DND-41 (cell line): ENCODE measurements at regions not wholly inside any gene's neighbourhood (a gene's known extent, or its start where the extent isn't known, plus 50 kb on each side); places are given as distances from the start of the nearest gene placed in this dataset.

Experiments used
- EZH2 ChIP-seq: IDR thresholded peaks from 3 replicates; pipeline ENCODE4 v1.6.1; 2012; ENCODE audit warnings: borderline replicate concordance, low read depth, mild to moderate bottlenecking, moderate library complexity, low read length, inconsistent platforms; ENCODE audit not compliant: severe bottlenecking
- TF ChIP-seq, protein P1 (sequence below): IDR thresholded peaks from 2 replicates; pipeline ENCODE4 v1.5.1; 2012; ENCODE audit warnings: borderline replicate concordance, low read length, moderate library complexity, mild to moderate bottlenecking; ENCODE audit not compliant: poor library complexity, severe bottlenecking; ENCODE audit errors: extremely low read depth

DNA sequence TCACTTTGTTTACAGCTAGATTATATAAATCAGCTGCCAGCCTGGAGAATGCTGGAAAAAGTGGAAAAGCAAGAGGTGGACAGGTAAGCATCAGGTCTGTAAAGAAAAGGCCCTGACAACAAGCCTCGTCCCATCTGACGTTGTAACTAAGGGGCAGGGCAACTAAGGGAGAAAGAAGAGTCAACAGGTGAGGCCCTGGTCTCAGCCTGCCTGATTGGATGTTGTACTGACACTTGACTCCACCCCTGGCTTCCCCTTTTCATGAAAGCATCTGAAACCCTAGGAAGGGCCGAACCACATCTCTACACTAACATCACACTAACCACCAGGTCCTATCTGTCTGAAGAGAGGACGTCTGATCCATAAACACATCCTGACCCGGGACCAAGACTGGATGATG is 357.6 kb upstream of the CFAP20DC start:
- TF ChIP-seq, protein P1, sequence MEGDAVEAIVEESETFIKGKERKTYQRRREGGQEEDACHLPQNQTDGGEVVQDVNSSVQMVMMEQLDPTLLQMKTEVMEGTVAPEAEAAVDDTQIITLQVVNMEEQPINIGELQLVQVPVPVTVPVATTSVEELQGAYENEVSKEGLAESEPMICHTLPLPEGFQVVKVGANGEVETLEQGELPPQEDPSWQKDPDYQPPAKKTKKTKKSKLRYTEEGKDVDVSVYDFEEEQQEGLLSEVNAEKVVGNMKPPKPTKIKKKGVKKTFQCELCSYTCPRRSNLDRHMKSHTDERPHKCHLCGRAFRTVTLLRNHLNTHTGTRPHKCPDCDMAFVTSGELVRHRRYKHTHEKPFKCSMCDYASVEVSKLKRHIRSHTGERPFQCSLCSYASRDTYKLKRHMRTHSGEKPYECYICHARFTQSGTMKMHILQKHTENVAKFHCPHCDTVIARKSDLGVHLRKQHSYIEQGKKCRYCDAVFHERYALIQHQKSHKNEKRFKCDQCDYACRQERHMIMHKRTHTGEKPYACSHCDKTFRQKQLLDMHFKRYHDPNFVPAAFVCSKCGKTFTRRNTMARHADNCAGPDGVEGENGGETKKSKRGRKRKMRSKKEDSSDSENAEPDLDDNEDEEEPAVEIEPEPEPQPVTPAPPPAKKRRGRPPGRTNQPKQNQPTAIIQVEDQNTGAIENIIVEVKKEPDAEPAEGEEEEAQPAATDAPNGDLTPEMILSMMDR = no peak
- TF ChIP-seq EZH2 = no peak
